ENCODE measurements at regions not wholly inside any gene's neighbourhood (a gene's known extent, or its start where the extent isn't known, plus 50 kb on each side); places are given as distances from the start of the nearest gene placed in this dataset.

- TF ChIP-seq CTCF (IDR thresholded peaks at IDR 0.05 in 4 of 5, conservative IDR thresholded peaks at IDR 0.05 in 1 of 5) (no peak), POLR2A (IDR thresholded peaks at IDR 0.05) (no peak)
These were observed 73.9 kb upstream of the SEZ6L start for GRCh38 chr22:26095256-26095956.
